AG08396 (cell line): ENCODE measurements at regions not wholly inside any gene's neighbourhood (a gene's known extent, or its start where the extent isn't known, plus 50 kb on each side); places are given as distances from the start of the nearest gene placed in this dataset.

Experiments used
- DNase-seq: peaks from one replicate; pipeline ENCODE4 v3.0.0; 2012; ENCODE audit warnings: low spot score, mixed read lengths

DNA sequence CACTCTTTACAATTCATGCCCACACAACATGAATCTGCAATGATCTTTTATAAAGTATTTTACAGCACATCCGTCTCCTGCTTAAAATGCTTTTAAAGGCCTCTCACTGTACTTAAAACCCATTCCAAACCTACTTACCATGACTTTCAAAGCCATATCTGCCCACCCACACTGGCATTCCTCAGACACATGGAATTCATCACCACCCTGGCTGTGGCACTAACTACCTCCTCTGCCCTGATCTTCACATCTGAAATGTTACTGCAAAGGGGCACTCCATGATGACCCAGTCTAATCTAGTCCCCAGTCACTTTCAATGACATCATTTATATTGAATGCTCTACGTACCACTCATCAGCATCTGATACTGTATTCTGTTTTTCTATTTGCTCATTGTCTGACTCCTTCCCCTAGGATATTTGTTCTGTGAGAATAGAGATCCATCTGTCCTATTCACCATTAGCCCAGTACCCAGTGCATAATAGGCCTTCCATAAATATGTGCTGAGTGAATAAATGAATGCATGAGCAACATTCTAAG is 193.2 kb upstream of the KIF2A start:
- DNase-seq: no peak

DNA sequence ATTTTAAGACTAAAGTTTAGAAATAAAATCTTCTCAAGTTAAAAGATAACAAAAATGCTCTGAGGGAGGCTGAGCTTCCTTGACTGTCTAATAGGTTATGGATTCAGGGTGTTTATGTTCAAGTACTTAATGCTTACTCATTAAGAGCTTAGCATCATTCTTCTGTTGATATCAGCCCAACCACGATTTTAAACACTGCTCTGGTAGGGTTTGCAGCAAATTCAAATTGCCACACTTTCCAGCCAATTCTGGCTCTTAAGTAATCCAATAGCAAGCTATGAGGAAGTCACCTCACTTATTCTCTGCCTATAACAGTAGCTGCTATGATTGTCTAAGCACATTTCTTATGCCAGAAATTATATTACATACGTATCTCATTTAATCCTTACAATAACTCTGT is 191.0 kb upstream of the KIF2A start:
- DNase-seq: no peak

GRCh38 chr5:62124266-62124665 is 181.7 kb upstream of the KIF2A start:
- DNase-seq: no peak

GRCh38 chr5:62126090-62126489 is 179.9 kb upstream of the KIF2A start:
- no peak for DNase-seq

DNA sequence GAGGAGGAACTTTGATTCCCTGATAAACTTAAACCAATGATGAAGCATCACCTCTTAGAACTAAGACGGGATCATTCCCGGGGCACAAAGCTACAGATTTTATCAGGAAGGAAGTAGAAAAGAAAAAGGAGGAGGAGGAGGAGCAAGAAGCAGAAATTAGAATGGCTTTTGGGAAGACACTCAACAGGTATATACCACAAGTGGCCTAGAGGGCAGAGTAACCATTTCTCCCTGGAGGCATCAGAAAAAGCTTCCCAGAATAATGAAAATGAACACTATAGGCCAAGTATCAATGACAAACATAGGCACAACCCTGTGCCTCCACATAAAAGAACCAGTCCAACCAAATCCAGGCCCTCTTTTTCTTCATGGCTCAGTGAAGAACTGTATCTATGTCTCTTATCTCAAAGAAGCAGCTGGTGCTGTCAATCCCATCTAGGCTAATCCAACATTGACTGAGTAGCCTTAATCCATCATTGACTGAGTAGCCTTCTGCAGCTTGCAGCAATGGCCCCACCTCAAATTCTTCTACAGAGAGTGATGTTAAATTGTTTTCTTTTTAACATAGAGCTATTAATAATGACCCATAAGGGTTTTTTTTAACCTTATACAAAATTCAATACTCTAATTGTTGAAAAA is 178.8 kb upstream of the KIF2A start:
- DNase-seq: no peak

DNA sequence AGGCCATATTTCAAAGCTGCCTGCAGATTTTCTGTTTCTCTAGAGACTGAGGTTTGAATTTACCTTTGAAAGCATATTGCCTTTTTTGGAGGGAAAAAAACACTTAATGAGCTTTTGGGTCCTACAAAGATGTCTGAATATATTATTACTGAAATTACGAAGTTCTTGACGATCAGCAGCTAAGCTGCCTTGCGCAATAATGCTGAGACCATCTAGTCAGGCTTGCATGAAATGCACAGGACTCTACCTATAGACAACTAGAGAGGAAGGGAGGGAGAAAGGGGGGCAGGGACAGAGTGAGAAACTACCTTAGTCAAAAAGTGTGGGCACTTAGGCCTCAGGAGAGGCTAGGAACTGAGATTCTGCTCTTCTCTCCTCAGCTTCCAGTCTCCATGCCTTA is 175.9 kb upstream of the KIF2A start:
- no peak for DNase-seq

GRCh38 chr5:62132276-62132675 is 173.7 kb upstream of the KIF2A start:
- DNase-seq: no peak

- no peak for DNase-seq
These were observed 172.6 kb upstream of the KIF2A start for GRCh38 chr5:62133426-62133825.

DNA sequence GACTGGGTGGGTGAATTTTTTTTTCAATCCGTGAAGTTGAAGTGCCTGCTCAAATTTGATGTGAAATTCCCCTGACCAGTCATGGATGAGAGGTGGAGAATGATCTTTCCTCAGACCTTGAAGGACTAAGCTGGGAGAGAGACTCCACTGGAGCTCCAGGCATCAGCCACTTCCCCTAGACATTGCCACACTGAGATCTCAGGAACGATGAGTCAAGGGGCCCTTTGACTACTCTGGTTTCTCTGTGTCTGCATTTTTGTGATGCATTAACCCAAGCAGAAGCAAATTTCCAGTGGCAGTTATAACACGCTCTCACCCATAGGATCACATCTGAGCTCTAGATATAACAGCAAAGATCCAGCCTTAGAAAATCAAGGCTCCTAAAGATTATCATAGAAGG is 171.2 kb upstream of the KIF2A start:
- DNase-seq: no peak

- DNase-seq: no peak
These were observed 168.4 kb upstream of the KIF2A start for GRCh38 chr5:62137628-62138027.

DNA sequence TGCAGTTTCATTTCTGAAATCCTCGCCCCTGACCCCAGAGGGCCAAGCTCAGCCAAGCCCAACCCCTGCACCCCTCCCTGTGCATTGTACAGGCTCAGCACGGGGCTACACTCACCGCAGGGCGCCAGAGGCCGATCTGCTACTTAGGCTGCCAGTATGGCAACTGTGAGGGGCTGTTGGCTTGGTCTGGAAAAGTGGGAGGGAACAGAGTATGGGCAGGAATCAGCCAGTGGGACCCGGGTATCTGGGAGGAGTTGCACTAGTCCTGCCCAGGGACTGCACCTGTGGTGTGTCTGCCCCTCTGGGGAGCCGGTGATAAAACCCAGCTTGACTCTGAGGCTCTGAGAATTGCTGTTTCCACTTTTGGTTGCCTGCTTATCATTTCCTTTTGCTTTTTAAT is 167.4 kb upstream of the KIF2A start:
- no peak for DNase-seq

DNA sequence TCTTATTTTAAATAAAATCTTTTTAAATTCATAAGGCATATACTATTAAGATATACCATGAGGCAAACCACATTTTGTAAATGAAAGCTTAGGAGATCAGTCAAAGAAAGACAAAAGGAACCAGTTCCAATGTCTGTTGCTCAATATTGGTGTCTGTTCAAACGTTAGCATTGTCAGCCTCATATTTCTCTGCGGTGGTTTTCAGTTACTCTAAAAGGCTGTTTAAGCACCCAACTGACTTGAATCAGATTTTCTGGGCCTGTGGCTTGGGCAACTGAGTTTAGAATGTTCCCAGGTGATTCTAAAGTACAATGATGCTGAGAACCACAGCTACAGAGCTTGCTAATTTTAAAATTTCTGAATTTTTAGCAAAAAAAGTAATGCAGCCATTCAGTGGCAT is 166.3 kb upstream of the KIF2A start:
- DNase-seq: no peak

DNA sequence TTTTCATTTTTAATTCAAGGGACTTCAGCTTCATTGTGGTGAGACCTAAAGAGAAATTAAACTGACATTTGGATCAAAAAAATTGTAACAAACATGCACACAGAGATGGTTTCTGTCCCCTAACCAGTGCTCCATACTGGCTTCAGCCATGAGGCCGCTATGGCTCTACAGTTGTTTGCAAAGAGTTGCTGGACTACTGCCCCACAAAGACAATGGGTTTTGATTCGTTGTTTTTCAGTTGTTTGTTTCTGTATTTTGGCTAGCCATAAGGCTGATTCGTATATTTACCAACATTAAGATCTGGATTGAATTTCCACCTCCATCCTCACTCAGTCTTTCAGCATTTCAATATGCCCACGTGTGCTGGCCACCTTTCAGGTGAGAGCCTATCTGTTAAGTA is 163.7 kb upstream of the KIF2A start:
- no peak for DNase-seq

DNA sequence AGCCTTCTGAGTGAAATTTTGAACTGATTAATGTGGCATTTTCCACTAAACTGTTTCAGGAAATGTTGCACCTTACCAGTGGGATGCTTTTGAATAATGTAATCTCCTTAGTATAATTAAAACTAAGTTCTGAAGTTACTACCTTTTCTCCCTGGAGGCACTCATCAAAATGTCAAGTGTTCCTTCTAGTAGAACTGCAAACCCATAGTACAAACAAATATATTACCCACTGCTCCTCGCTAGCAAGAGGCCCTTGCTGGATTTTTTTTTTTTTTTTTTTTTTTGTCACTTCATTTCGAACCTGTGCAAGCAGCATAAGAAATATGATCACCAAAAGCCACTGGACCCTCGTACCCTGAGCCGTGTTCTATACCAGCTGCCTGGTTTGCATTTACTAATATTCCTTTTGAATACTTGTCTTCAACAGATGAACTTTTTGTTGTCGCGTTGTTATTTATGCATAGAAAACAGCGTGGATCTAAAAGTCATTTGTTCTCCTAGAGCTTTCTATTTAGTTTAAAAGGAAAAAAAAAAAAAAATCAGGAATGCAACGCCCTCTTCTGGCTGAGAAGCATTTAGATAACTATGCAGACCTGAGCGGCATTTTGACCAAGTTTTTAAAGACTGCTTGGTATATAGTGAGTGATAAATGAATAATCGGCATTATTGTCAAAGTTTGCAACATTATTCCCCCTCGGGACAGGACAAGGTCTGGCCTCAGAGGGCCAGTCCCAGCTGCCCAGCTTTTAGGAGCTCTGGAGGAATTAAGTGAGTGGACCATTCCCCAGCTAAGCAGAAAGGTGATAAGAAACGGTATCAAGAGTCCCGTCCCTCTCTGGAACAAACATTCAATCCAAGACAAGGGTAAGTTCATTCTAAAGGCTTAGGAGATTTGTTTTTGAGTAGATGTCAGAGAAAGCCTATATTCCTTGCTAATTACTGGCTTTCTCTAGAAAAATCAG is 162.5 kb upstream of the KIF2A start:
- peak; percentile 11 for DNase-seq

- no peak for DNase-seq
These were observed 161.5 kb upstream of the KIF2A start for GRCh38 chr5:62144401-62145022.

DNA sequence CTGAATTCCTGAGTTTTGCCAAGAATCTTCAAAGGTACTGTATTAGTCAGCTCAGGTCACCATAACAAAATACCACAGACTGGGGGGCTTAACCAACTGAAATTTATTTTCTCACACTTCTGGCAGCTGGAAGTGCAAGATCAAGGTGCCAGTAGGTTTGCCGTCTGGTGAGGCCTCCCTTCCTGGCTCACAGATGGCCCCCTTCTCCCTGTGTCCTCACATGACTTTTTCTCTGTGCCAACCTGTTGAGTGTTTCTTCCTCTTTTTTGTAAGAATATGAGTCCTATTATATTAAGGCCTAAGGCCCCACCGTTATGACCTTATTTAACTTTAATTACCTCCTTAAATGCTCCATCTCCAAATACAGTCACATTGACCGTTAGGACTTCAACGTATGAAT is 156.1 kb upstream of the KIF2A start:
- DNase-seq: no peak

- DNase-seq: no peak
These were observed 153.5 kb upstream of the KIF2A start for GRCh38 chr5:62152394-62153087.

DNA sequence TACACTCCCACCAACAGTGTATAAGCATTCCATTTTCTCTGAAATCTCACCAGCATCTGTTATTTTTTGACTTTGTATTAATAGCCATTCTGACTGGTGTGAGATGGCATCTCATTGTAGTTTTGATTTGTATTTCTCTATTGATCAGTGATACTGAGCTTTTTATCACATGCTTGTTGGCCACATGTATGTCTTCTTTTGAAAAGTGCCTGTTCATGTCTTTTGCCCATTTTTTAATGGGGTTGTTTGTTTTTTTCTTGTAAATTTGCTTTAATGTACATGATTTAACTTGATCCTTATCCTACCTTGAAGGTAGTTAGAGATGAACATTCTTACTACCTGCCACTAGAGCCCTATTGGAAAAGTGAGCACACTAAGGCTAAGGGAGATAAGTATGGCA is 151.2 kb upstream of the KIF2A start:
- DNase-seq: no peak

GRCh38 chr5:62155988-62156387 is 150.0 kb upstream of the KIF2A start:
- DNase-seq: no peak

GRCh38 chr5:62167561-62168057 is 138.4 kb upstream of the KIF2A start:
- no peak for DNase-seq

- DNase-seq: no peak
These were observed 137.3 kb upstream of the KIF2A start for GRCh38 chr5:62168506-62169281.
